Kidney epithelial cell (primary cell): ENCODE measurements at regions not wholly inside any gene's neighbourhood (a gene's known extent, or its start where the extent isn't known, plus 50 kb on each side); places are given as distances from the start of the nearest gene placed in this dataset.

Experiments
- DNase-seq: peaks from one replicate; pipeline ENCODE4 v3.0.0-alpha.2; 2010; ENCODE audit warnings: low read depth
- H3K27me3 ChIP-seq: 2 replicates; pipeline ENCODE4 v1.6.0; 2011; ENCODE audit warnings: low read length; ENCODE audit not compliant: control insufficient read depth, insufficient read depth
- H3K36me3 ChIP-seq: 2 replicates; pipeline ENCODE4 v1.5.1; 2011; ENCODE audit warnings: low read length; ENCODE audit not compliant: control insufficient read depth, insufficient read depth
- H3K4me3 ChIP-seq: 2 replicates; pipeline ENCODE4 v1.5.1; 2011; ENCODE audit warnings: low read depth, mild to moderate bottlenecking, control low read depth, low read length
- TF ChIP-seq, protein P1 (sequence below): IDR thresholded peaks from 2 replicates; pipeline ENCODE4 v1.5.1; 2011; ENCODE audit warnings: mild to moderate bottlenecking, moderate library complexity, low read length, control low read depth, inconsistent platforms; ENCODE audit not compliant: insufficient read depth, poor library complexity, severe bottlenecking

DNA sequence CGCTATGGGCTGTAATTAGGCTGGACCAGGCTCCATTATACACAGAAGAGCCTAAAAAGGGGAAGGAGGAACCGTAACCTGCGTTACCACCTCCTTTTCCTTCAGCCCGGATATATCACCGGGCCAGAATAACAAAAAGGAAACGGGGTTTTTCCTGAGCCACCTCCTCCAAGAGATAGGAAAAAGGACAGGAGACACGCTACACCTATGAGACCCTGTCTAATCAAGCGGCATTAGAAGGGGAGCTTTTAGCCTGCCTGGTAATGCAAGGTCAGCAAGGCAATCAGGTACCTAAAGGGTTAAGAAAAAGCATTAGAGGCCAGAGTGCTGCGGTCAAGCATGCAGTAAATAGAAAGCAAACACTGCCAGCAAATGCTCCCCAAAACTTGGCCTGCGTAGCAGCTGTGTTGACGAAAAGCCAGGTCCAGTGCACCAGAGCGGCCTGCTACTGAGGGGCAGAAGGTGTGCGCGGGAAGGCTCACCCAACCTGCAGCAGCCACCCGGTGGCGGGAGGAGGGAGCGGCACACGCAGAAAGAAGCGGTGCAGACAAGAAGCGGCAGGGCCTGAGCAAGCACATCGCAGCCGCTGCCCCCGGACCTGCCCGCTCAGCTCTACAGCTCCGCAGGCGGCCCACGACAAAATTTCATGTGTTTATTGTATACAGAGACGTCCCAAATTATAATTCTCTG is 1466.1 kb downstream of the UQCRFS1 start:
- Histone ChIP-seq H3K4me3 (no peak overlapping the region), H3K27me3 (no peaks in the 10 kb centered on the region), H3K36me3 (no peaks in the 10 kb centered on the region)
- no peak for DNase-seq
- TF ChIP-seq, protein P1, sequence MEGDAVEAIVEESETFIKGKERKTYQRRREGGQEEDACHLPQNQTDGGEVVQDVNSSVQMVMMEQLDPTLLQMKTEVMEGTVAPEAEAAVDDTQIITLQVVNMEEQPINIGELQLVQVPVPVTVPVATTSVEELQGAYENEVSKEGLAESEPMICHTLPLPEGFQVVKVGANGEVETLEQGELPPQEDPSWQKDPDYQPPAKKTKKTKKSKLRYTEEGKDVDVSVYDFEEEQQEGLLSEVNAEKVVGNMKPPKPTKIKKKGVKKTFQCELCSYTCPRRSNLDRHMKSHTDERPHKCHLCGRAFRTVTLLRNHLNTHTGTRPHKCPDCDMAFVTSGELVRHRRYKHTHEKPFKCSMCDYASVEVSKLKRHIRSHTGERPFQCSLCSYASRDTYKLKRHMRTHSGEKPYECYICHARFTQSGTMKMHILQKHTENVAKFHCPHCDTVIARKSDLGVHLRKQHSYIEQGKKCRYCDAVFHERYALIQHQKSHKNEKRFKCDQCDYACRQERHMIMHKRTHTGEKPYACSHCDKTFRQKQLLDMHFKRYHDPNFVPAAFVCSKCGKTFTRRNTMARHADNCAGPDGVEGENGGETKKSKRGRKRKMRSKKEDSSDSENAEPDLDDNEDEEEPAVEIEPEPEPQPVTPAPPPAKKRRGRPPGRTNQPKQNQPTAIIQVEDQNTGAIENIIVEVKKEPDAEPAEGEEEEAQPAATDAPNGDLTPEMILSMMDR = peak; percentile 43

DNA sequence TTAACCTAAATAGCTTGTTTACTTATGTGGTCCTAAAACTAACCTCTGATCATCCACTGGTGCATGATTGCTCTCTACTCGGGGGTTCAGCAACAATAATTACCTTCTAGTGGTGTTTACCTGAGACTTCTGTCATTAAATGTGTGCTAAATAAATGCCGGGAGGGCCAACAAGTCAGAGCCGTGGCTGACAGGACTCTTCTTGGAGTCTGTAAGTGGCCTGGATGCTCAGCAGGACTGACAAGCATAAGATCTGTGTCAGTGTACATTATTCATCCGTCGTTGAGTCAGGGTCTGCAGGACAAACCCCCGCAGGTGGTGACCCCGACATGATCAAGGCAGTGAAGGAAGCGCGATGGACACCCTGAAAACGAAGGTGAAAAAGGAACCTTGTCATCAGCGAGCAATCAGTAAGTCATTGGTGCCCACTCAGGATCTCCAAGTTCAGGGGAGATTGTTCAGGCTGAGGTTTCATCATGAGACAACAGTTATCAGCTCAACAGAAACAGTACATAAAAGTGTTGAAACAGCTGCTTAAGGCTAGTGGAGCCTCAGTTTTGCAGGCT is 1466.9 kb downstream of the UQCRFS1 start:
- TF ChIP-seq, protein P1 = no peak
- Histone ChIP-seq H3K36me3 (no peaks in the 10 kb centered on the region), H3K4me3 (no peak overlapping the region), H3K27me3 (no peaks in the 10 kb centered on the region)
- no peak for DNase-seq

DNA sequence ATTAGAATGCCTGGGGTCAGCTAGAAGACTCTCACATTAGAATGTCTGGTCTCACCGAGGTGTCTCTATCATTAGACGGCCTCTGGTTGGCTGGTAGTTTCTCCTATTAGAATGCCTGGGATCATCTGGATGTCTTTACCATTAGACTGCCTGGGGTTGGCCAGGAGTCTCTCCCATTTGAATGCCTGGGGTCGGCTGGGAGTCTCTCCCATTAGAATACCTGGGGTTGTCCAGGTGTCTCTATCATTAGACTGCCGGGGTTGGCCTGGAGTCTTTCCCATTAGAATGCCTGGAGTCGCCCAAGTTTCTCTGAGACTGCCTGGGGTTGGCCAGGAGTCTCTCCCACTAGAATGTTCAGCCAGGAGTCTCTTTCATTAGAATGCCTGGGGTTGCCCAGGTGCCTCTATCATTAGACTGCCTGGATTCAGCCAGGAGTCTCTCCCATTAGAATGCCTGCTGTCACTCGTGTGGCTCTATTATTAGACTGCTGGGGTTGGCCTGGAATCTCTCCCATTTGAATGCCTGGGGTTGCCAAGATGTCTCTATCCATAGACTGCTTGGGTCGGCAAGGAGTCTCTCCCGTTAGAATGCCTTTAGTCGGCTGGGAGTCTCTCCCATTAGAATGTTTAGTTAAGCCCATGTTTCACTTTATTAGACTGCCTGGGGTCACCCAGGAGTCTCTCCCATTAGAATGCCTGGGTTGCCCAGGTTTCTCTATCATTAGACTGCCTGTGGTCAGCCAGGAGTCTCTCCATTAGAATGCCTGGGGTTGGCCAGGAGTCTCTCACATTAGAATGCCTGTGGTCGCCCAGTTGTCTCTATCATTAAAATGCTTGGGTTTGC is 1467.8 kb downstream of the UQCRFS1 start:
- H3K4me3 ChIP-seq = no peak overlapping the region
- H3K27me3 ChIP-seq = no peaks in the 10 kb centered on the region
- no peaks in the 10 kb centered on the region for H3K36me3 ChIP-seq
- DNase-seq = no peak
- TF ChIP-seq, protein P1 = no peak

DNA sequence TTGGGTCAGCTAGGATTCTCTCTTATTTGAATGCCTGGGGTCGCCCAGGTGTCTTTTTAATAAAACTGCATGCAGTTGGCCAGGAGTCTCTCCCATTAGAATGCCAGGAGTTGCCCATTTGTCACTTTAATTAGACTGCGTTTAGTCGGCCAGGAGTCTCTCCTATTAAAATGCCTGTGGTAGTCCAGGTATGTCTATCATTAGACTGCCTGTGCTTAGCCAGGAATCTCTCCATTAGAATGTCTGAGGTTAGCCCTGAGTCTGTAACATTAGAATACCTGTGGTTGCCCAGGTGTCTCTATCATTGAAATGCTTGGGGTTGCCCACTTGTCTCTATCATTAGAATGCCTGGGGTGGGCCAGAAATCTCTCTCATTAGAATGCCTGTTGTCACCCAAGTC is 1470.9 kb downstream of the UQCRFS1 start:
- Histone ChIP-seq H3K27me3 (no peaks in the 10 kb centered on the region), H3K36me3 (no peaks in the 10 kb centered on the region), H3K4me3 (no peak overlapping the region)
- TF ChIP-seq, protein P1 = no peak
- no peak for DNase-seq

DNA sequence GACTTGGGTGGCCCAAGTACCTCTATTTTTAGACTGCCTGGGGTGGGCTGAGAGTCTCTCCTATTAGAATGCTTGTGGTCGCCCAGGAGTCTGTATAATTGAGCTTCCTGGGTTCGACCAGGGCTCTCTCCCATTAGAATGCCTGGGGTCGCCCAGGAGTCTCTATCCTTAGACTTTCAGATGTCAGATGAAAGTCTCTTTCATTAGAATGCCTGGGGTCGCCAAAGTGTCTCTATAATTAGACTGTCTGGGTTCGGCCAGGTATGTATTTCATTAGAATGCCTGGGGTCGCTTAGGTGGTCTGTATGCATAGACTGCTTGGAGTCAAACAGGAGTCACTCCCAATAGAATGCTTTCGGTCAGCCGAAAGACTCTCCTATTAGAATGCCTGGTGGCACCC is 1471.7 kb downstream of the UQCRFS1 start:
- TF ChIP-seq, protein P1 = no peak
- H3K36me3 ChIP-seq = no peaks in the 10 kb centered on the region
- no peaks in the 10 kb centered on the region for H3K27me3 ChIP-seq
- no peak overlapping the region for H3K4me3 ChIP-seq
- no peak for DNase-seq
